K562 (cell line): ENCODE measurements at regions not wholly inside any gene's neighbourhood (a gene's known extent, or its start where the extent isn't known, plus 50 kb on each side); places are given as distances from the start of the nearest gene placed in this dataset.

ENCODE experiments used
- ATAC-seq: fragments of 200-7000 bp; cut with Tn5 transposase; 3 replicates; pipeline ENCODE4 v1.9.1; 2020; ENCODE audit warnings: moderate library complexity
- BruUV-seq: library from RNA; stranded (reverse); fragments of 400-500 nt; replicated peaks from 2 replicates; lab custom pipeline; 2021; lab: Mats Ljungman, UMichigan
- CTCF ChIA-PET: fragments of 300-600 bp; formaldehyde crosslinking; extraction: SDS; loops from one replicate; lab custom pipeline; 2021; ENCODE audit warnings: low intra/inter-chr PET ratio; lab: Yijun Ruan, JAX
- POLR2A ChIA-PET: fragments of 300-600, 350-650 bp; sonication (Branson Sonifier 250); formaldehyde crosslinking; extraction: SDS; loops from one replicate; lab custom pipeline; 2021; ENCODE audit warnings: antibody characterized with exemption, inconsistent platforms; lab: Yijun Ruan, JAX
- DNase-seq, 4 experiments: peaks; one replicate each; pipeline versions ENCODE4 v3.0.0 to v3.0.0-alpha.2; 2011 to 2018; ENCODE audit warnings: low spot score in 3 of 4, mixed read lengths in 3 of 4; ENCODE audit errors: extremely low read depth in 1 of 4
- FAIRE-seq: peaks from 2 replicates; lab custom pipeline; 2011; peaks lifted over from hg19 to GRCh38; lab: Jason Lieb, UNC
- H2AFZ ChIP-seq: 2 replicates; pipeline ENCODE4 v1.6.0; 2011; ENCODE audit warnings: low read depth, low read length, control low read depth, inconsistent platforms
- H3K27ac ChIP-seq: fragments of 200-600 bp; 3 replicates; pipeline ENCODE4 v1.8.0; 2011; ENCODE audit warnings: low read depth, mild to moderate bottlenecking, control low read depth, inconsistent platforms, low read length, moderate library complexity, mixed read lengths; ENCODE audit errors: extremely low read depth
- H3K27me3 ChIP-seq, 2 experiments: fragments of 300-600 bp in 1 of 2; 2 replicates in 1 of 2; 3 replicates in 1 of 2; pipeline versions ENCODE4 v1.6.0 to v1.8.0; 2011; ENCODE audit warnings: inconsistent platforms in 2 of 2, low read length in 2 of 2, mild to moderate bottlenecking in 1 of 2, mixed read lengths in 1 of 2, moderate library complexity in 1 of 2; ENCODE audit not compliant: control insufficient read depth in 2 of 2, insufficient read depth in 2 of 2
- H3K36me3 ChIP-seq: fragments of 300-600 bp; 3 replicates; pipeline ENCODE4 v1.8.0; 2011; ENCODE audit warnings: mild to moderate bottlenecking, low read length, inconsistent platforms; ENCODE audit not compliant: control insufficient read depth, insufficient read depth
- H3K4me1 ChIP-seq, 2 experiments: fragments of 200-600 bp in 1 of 2; replicated peaks in 1 of 2; 2 replicates in 1 of 2; 3 replicates in 1 of 2; pipeline versions ENCODE4 v1.5.1 to v1.8.0; 2011; ENCODE audit warnings: inconsistent platforms in 2 of 2, low read length in 2 of 2, mild to moderate bottlenecking in 1 of 2, mixed read lengths in 1 of 2, moderate library complexity in 1 of 2; ENCODE audit not compliant: control insufficient read depth in 2 of 2, insufficient read depth in 2 of 2
- H3K4me2 ChIP-seq: 2 replicates; pipeline ENCODE4 v1.6.1; 2011; ENCODE audit warnings: low read length, control low read depth, inconsistent platforms, mixed read lengths; ENCODE audit not compliant: insufficient read depth
- H3K4me3 ChIP-seq: fragments of 200-600 bp; sonication (generic), shearing (Covaris generic); 2 replicates; pipeline ENCODE4 v1.5.1; 2016; ENCODE audit warnings: control low read depth, inconsistent platforms
- H3K79me2 ChIP-seq: fragments of 200-600 bp; 3 replicates; pipeline ENCODE4 v1.8.0; 2011; ENCODE audit warnings: low read length, inconsistent platforms; ENCODE audit not compliant: control insufficient read depth, insufficient read depth
- H3K9ac ChIP-seq, 2 experiments: 2 replicates each; pipeline versions ENCODE4 v1.6.0 to v1.6.1; 2011; ENCODE audit warnings: low read depth in 2 of 2, low read length in 2 of 2, control low read depth in 1 of 2, inconsistent platforms in 1 of 2, mild to moderate bottlenecking in 1 of 2, mixed read lengths in 1 of 2; ENCODE audit not compliant: insufficient read depth in 1 of 2
- H3K9me1 ChIP-seq: one replicate; pipeline ENCODE4 v1.6.0; 2011; ENCODE audit warnings: inconsistent platforms, mild to moderate bottlenecking, low read length, moderate library complexity; ENCODE audit not compliant: control insufficient read depth, insufficient read depth
- H3K9me3 ChIP-seq: replicated peaks from 2 replicates; pipeline ENCODE4 v1.5.1; 2011; ENCODE audit warnings: low read depth, low read length, inconsistent platforms; ENCODE audit not compliant: control insufficient read depth, insufficient read depth
- H4K20me1 ChIP-seq: replicated peaks from 2 replicates; pipeline ENCODE4 v1.6.1; 2011; ENCODE audit warnings: low read length, inconsistent platforms, mixed read lengths; ENCODE audit not compliant: control insufficient read depth, insufficient read depth
- EGR1 ChIP-seq: fragments of 450-650 bp; conservative IDR thresholded peaks from 2 replicates; pipeline ENCODE4 v1.6.1; 2017; ENCODE audit warnings: mild to moderate bottlenecking
- ETS2 ChIP-seq: IDR thresholded peaks from 2 replicates; pipeline ENCODE4 v1.6.1; 2016; ENCODE audit warnings: borderline replicate concordance, missing genetic modification characterization, mild to moderate bottlenecking, moderate library complexity, missing compliant biosample characterization; ENCODE audit not compliant: poor library complexity, severe bottlenecking
- HDGF ChIP-seq: fragments of 450-650 bp; IDR thresholded peaks from 2 replicates; pipeline ENCODE4 v1.6.1; 2016
- HNRNPK ChIP-seq: fragments of 200-400 bp; formaldehyde crosslinking; IDR thresholded peaks from one replicate; pipeline ENCODE4 v1.6.1; 2018; ENCODE audit warnings: mild to moderate bottlenecking, low read depth, low read length; ENCODE audit not compliant: poor library complexity, severe bottlenecking
- KDM1A ChIP-seq, 2 experiments: fragments of 450-650 bp; IDR thresholded peaks; 2 replicates each; pipeline ENCODE4 v1.6.1; 2016; ENCODE audit warnings: mild to moderate bottlenecking in 2 of 2
- MAFF ChIP-seq: IDR thresholded peaks from 2 replicates; pipeline ENCODE4 v1.6.1; 2012; ENCODE audit warnings: low read length, improper control_type of control experiment
- MAX ChIP-seq: sonication (generic); formaldehyde crosslinking; IDR thresholded peaks from 2 replicates; pipeline ENCODE4 v1.9.0; 2022; ENCODE audit warnings: mild to moderate bottlenecking, missing genetic modification reagents
- MAZ ChIP-seq, 2 experiments: fragments of 450-650 bp in 1 of 2; sonication (generic) in 1 of 2; formaldehyde crosslinking; IDR thresholded peaks in 1 of 2; conservative IDR thresholded peaks in 1 of 2; 2 replicates each; pipeline versions ENCODE4 v1.4.0 to v1.5.0; 2020; ENCODE audit warnings: mild to moderate bottlenecking in 1 of 2, missing genetic modification reagents in 1 of 2
- NRF1 ChIP-seq, 2 experiments: fragments of 450-650 bp; IDR thresholded peaks in 1 of 2; conservative IDR thresholded peaks in 1 of 2; 2 replicates each; pipeline ENCODE4 v1.6.1; 2014; ENCODE audit warnings: mild to moderate bottlenecking in 2 of 2
- PHF20 ChIP-seq: fragments of 450-650 bp; IDR thresholded peaks from 2 replicates; pipeline ENCODE4 v1.6.1; 2018; ENCODE audit not compliant: partially characterized antibody
- RBM15 ChIP-seq: fragments of 200-400 bp; formaldehyde crosslinking; IDR thresholded peaks from 2 replicates; pipeline ENCODE4 v1.6.1; 2018; ENCODE audit warnings: mild to moderate bottlenecking, low read length, moderate library complexity; ENCODE audit not compliant: insufficient read depth
- THRB ChIP-seq: fragments of 450-650 bp; formaldehyde crosslinking; conservative IDR thresholded peaks from 2 replicates; pipeline ENCODE4 v1.4.0; 2022; ENCODE audit warnings: mild to moderate bottlenecking, missing genetic modification characterization
- TOE1 ChIP-seq, 2 experiments: fragments of 450-650 bp in 1 of 2; sonication (generic) in 1 of 2; formaldehyde crosslinking in 1 of 2; IDR thresholded peaks; 2 replicates each; pipeline versions ENCODE4 v1.7.1 to v1.8.0; 2016 to 2022; ENCODE audit warnings: borderline replicate concordance in 2 of 2, mild to moderate bottlenecking in 2 of 2, antibody characterized with exemption in 1 of 2, inconsistent platforms in 1 of 2, low read depth in 1 of 2, missing genetic modification reagents in 1 of 2, moderate library complexity in 1 of 2
- ZNF12 ChIP-seq: sonication (generic); formaldehyde crosslinking; IDR thresholded peaks from 2 replicates; pipeline ENCODE4 v1.4.0; 2020; ENCODE audit warnings: mild to moderate bottlenecking, missing genetic modification reagents
- ZNF24 ChIP-seq: fragments of 450-650 bp; IDR thresholded peaks from 2 replicates; pipeline ENCODE4 v1.6.1; 2016
- ZNF280B ChIP-seq: fragments of 250-450 bp; sonication (Bioruptor Pico); IDR thresholded peaks from 2 replicates; pipeline ENCODE4 v1.5.1; 2021; ENCODE audit warnings: mild to moderate bottlenecking
- ZNF316 ChIP-seq: fragments of 450-650 bp; IDR thresholded peaks from 2 replicates; pipeline ENCODE4 v1.6.1; 2016
- ZNF347 ChIP-seq: fragments of 450-650 bp; formaldehyde crosslinking; IDR thresholded peaks from 2 replicates; pipeline ENCODE4 v1.4.0; 2020; ENCODE audit warnings: low read depth, mild to moderate bottlenecking, moderate library complexity
- WGBS: fragments of 100-300 bp; shearing (Covaris generic); methylation state at CpG from one replicate; pipeline ENCODE4 v1.1.6; 2016; ENCODE audit warnings: low coverage, mixed read lengths; ENCODE audit not compliant: insufficient coverage; ENCODE audit errors: missing lambda C conversion rate; 5-methylcytosine and 5-hydroxymethylcytosine counted together
- in situ Hi-C: fragments of 300-500 bp; cut with MboI; formaldehyde crosslinking; loops from 4 replicates; pipeline ENCODE4 v1.15.0; 2018; ENCODE audit warnings: inconsistent platforms, mixed read lengths
- intact Hi-C: fragments of 100-400 bp; cut with micrococcal nuclease; formaldehyde crosslinking; loops from 2 replicates; pipeline ENCODE4 v1.14.2; 2022

GRCh38 chr9:129361196-129361595 lies 183.1 kb upstream of the IER5L start:
- no peak overlapping the region for H2AFZ ChIP-seq
- FAIRE-seq (no peak), ATAC-seq (no peak), DNase-seq (no peak)
- no peak overlapping the region for H3K27ac ChIP-seq
- H3K36me3 ChIP-seq = no peaks in the 10 kb centered on the region
- no TSS peak for BruUV-seq
- peak overlapping the region in 1 of 2 experiments; percentile 35; a peak in 1 of 4 replicates for H3K9ac ChIP-seq
- no peaks in the 10 kb centered on the region for H3K79me2 ChIP-seq
- H3K4me2 ChIP-seq = no peak overlapping the region
- ChIA-PET CTCF (no interaction called here), POLR2A (no interaction called here)
- no peaks in the 10 kb centered on the region for H4K20me1 ChIP-seq
- no peaks in the 10 kb centered on the region for H3K9me3 ChIP-seq
- no peaks in the 10 kb centered on the region for H3K9me1 ChIP-seq
- intact Hi-C loops (no loop called here), in situ Hi-C loops (no loop called here)
- no peak for TF ChIP-seq ZNF24
- no peak for TF ChIP-seq NRF1 (conservative IDR thresholded peaks at IDR 0.05 in 1 of 2, IDR thresholded peaks at IDR 0.05 in 1 of 2)
- no peak for TF ChIP-seq ZNF316
- TF ChIP-seq MAX (CRISPR knock-in tag) = peak; percentile 21; the same call in 1 of the 2 replicates
- TF ChIP-seq EGR1 = 0 out of 2 replicates have a peak, but pooled peaks have one; percentile 10
- no peak for TF ChIP-seq ETS2 (tag)
- no peak for TF ChIP-seq ZNF12
- peak in 1 of 2 experiments; percentile 64; a peak in 1 of 4 replicates for TF ChIP-seq KDM1A (IDR thresholded peaks at IDR 0.05)
- no peak for TF ChIP-seq THRB (CRISPR knock-in tag)
- TF ChIP-seq TOE1 (IDR thresholded peaks at IDR 0.05; ENCODE audit: borderline replicate concordance) = no peak
- no peak for TF ChIP-seq TOE1 (CRISPR knock-in tag; IDR thresholded peaks at IDR 0.05; ENCODE audit: borderline replicate concordance, low read depth)
- peak; percentile 67 for TF ChIP-seq PHF20
- TF ChIP-seq MAZ (CRISPR knock-in tag; conservative IDR thresholded peaks at IDR 0.05 in 1 of 2, IDR thresholded peaks at IDR 0.05 in 1 of 2) = no peak
- TF ChIP-seq ZNF280B (CRISPR knock-in tag) = no peak
- TF ChIP-seq ZNF347 = no peak
- no peak for TF ChIP-seq HDGF
- no peak for TF ChIP-seq RBM15
- no peak for TF ChIP-seq HNRNPK
- TF ChIP-seq MAFF = no peak
- WGBS = 76% methylated on average over 20 of the region's 21 CpGs
- H3K4me3 ChIP-seq = no peak overlapping the region
- peaks cover 0 to 27% of the 10 kb centered on the region in 2 experiments; a peak in 2 of 5 replicates for H3K4me1 ChIP-seq
- H3K27me3 ChIP-seq = peaks cover 4 to 33% of the 10 kb centered on the region in 2 experiments; a peak in 3 of 5 replicates
